ENCODE measurements at regions not wholly inside any gene's neighbourhood (a gene's known extent, or its start where the extent isn't known, plus 50 kb on each side); places are given as distances from the start of the nearest gene placed in this dataset.
"Not testable (repeated sequence)": the region's sequence is repeated elsewhere in the genome, so short reads cannot be mapped to it uniquely, and the experiment has no call there.

DNA sequence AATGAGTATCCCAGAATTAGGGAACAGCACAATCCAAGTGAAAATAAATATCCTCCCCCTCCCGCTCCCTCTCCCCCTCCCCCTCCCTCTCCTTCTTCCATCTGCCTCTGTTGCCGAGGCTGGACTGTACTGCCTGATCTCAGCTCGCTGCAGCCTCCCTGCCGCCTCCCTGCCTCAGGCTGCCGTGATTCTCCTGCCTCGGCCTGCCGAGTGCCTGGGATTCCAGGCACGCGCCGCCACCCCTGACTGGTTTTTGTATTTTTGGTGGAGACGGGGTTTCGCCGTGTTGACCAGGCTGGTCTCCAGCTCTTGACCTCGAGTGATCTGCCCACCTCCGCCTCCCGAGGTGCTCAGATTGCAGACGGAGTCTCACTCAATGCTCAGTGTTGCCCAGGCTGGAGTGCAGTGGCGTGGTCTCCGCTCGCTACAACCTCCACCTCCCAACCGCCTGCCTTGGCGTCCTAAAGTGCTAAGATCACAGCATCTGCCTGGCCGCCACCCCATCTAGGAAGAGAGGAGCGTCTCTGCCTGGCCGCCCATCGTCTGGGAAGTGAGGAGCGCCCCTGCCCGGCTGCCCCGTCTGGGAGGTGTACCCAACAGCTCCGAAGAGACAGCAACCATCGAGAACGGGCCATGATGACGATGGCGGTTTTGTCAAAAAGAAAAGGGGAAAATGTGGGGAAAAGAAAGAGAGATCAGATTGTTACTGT lies 178.9 kb upstream of the IPO5 start:
- TF ChIP-seq, protein P1, sequence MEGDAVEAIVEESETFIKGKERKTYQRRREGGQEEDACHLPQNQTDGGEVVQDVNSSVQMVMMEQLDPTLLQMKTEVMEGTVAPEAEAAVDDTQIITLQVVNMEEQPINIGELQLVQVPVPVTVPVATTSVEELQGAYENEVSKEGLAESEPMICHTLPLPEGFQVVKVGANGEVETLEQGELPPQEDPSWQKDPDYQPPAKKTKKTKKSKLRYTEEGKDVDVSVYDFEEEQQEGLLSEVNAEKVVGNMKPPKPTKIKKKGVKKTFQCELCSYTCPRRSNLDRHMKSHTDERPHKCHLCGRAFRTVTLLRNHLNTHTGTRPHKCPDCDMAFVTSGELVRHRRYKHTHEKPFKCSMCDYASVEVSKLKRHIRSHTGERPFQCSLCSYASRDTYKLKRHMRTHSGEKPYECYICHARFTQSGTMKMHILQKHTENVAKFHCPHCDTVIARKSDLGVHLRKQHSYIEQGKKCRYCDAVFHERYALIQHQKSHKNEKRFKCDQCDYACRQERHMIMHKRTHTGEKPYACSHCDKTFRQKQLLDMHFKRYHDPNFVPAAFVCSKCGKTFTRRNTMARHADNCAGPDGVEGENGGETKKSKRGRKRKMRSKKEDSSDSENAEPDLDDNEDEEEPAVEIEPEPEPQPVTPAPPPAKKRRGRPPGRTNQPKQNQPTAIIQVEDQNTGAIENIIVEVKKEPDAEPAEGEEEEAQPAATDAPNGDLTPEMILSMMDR (IDR thresholded peaks at IDR 0.05): not testable (repeated sequence)
- not testable (repeated sequence) for TF ChIP-seq EZH2 (IDR thresholded peaks at IDR 0.05; ENCODE audit: borderline replicate concordance, insufficient read depth, low read depth, low read length, poor library complexity, severe bottlenecking)

All from B cell (primary cell).